B cell (primary cell): ENCODE measurements at regions not wholly inside any gene's neighbourhood (a gene's known extent, or its start where the extent isn't known, plus 50 kb on each side); places are given as distances from the start of the nearest gene placed in this dataset.

Experiments used
- ATAC-seq: fragments of 200-7000 bp; cut with Tn5 transposase; one replicate; pipeline ENCODE4 v1.10.0; 2021; ENCODE audit warnings: low read depth, mild to moderate bottlenecking, moderate number of reproducible peaks, moderate library complexity
- CTCF ChIA-PET: fragments of 350-600 bp; sonication (Branson Sonifier 250); formaldehyde crosslinking; loops from one replicate; lab custom pipeline; 2021; ENCODE audit warnings: antibody characterized with exemption, inconsistent platforms; lab: Charles Lee
- POLR2A ChIA-PET: fragments of 350-600 bp; sonication (Branson Sonifier 250); formaldehyde crosslinking; loops from one replicate; lab custom pipeline; 2021; ENCODE audit warnings: antibody characterized with exemption; lab: Charles Lee
- DNase-seq: peaks from one replicate; pipeline ENCODE4 v3.0.0; 2013
- H2AFZ ChIP-seq: 2 replicates; pipeline ENCODE4 v1.6.1; 2012; ENCODE audit warnings: mild to moderate bottlenecking, low read depth, low read length; ENCODE audit not compliant: insufficient read depth, poor library complexity, severe bottlenecking
- H3K27ac ChIP-seq, 2 donors: 1 replicate in 1 of 2; 2 replicates in 1 of 2; pipeline ENCODE4 v1.5.1; 2012 to 2013; ENCODE audit warnings: low read length in 2 of 2, mild to moderate bottlenecking in 2 of 2, moderate library complexity in 1 of 2
- H3K27me3 ChIP-seq, 4 experiments: fragments of 200-600 bp in 1 of 4; sonication (generic) in 1 of 4; replicated peaks in 1 of 4; 1 replicate in 2 of 4; 2 replicates in 2 of 4; pipeline versions ENCODE4 v1.6.1 to v1.7.0; 2013 to 2016; ENCODE audit warnings: low read length in 3 of 4, mild to moderate bottlenecking in 2 of 4, mixed read lengths in 1 of 4, moderate library complexity in 1 of 4; ENCODE audit not compliant: insufficient read depth in 4 of 4, control insufficient read depth in 3 of 4; ENCODE audit errors: control extremely low read depth in 1 of 4
- H3K36me3 ChIP-seq, 2 experiments: replicated peaks in 1 of 2; 1 replicate in 1 of 2; 2 replicates in 1 of 2; pipeline versions ENCODE4 v1.6.1 to v1.7.1; 2013; ENCODE audit warnings: low read length in 1 of 2; ENCODE audit not compliant: insufficient read depth in 2 of 2, control insufficient read depth in 1 of 2; ENCODE audit errors: control extremely low read depth in 1 of 2, extremely low read depth in 1 of 2
- H3K4me1 ChIP-seq, 2 donors: fragments of 200-600 bp in 1 of 2; sonication (generic) in 1 of 2; 1 replicate in 1 of 2; 2 replicates in 1 of 2; pipeline versions ENCODE4 v1.5.1 to v1.6.1; 2013 to 2017; ENCODE audit warnings: low read length in 2 of 2; ENCODE audit not compliant: control insufficient read depth in 2 of 2, insufficient read depth in 2 of 2
- H3K4me2 ChIP-seq: replicated peaks from 2 replicates; pipeline ENCODE3; 2012; ENCODE audit warnings: mild to moderate bottlenecking, low read depth, low read length; ENCODE audit not compliant: poor library complexity, severe bottlenecking
- H3K4me3 ChIP-seq, 5 experiments: fragments of 200-600 bp in 1 of 5; sonication (generic) in 1 of 5; 1 replicate in 3 of 5; 2 replicates in 2 of 5; pipeline versions ENCODE4 v1.5.1 to v1.7.0; 2011 to 2016; ENCODE audit warnings: low read length in 4 of 5, mild to moderate bottlenecking in 4 of 5, low read depth in 2 of 5, control low read depth in 1 of 5, moderate library complexity in 1 of 5; ENCODE audit not compliant: insufficient read depth in 1 of 5; ENCODE audit errors: control extremely low read depth in 1 of 5, extremely low read depth in 1 of 5
- H3K79me2 ChIP-seq: fragments of 200-600 bp; sonication (generic); one replicate; pipeline ENCODE4 v1.6.0; 2016; ENCODE audit warnings: low read length; ENCODE audit not compliant: control insufficient read depth, insufficient read depth
- H3K9ac ChIP-seq: fragments of 200-600 bp; sonication (generic); 2 replicates; pipeline ENCODE4 v1.6.1; 2017; ENCODE audit warnings: mild to moderate bottlenecking, low read length, moderate library complexity
- H3K9me3 ChIP-seq, 3 donors: one replicate each; pipeline versions ENCODE4 v1.6.1 to v1.7.1; 2013; ENCODE audit warnings: low read length in 2 of 3; ENCODE audit not compliant: control insufficient read depth in 2 of 3, insufficient read depth in 1 of 3; ENCODE audit errors: control extremely low read depth in 1 of 3
- H4K20me1 ChIP-seq: 2 replicates; pipeline ENCODE4 v1.6.0; 2012; ENCODE audit warnings: mild to moderate bottlenecking, low read length; ENCODE audit not compliant: insufficient read depth, control insufficient read depth, poor library complexity, severe bottlenecking
- H3K27ac Mint-ChIP-seq: one replicate; pipeline ENCODE4 v1.8.0; 2021; ENCODE audit warnings: mixed read lengths
- H3K27me3 Mint-ChIP-seq: one replicate; pipeline ENCODE4 v1.8.0; 2021; ENCODE audit warnings: mixed read lengths
- H3K4me1 Mint-ChIP-seq: one replicate; pipeline ENCODE4 v1.8.0; 2021; ENCODE audit warnings: mixed read lengths
- H3K4me3 Mint-ChIP-seq: one replicate; pipeline ENCODE4 v1.8.0; 2021; ENCODE audit warnings: mixed read lengths
- H3K9me3 Mint-ChIP-seq: one replicate; pipeline ENCODE4 v1.8.0; 2022; ENCODE audit warnings: mixed read lengths; ENCODE audit not compliant: insufficient read depth
- CTCF ChIP-seq: fragments of 200-600 bp; IDR thresholded peaks from one replicate; pipeline ENCODE4 v1.8.0; 2022; ENCODE audit warnings: antibody characterized with exemption, mild to moderate bottlenecking
- EZH2 ChIP-seq: IDR thresholded peaks from 2 replicates; pipeline ENCODE4 v1.6.1; 2012; ENCODE audit warnings: borderline replicate concordance, low read depth, mild to moderate bottlenecking, moderate library complexity, low read length; ENCODE audit not compliant: insufficient read depth, poor library complexity, severe bottlenecking
- WGBS: methylation state at CpG from one replicate; pipeline ENCODE4 v1.1.5; 2013; ENCODE audit warnings: missing lambda C conversion rate; ENCODE audit not compliant: insufficient coverage; 5-methylcytosine and 5-hydroxymethylcytosine counted together
- intact Hi-C: fragments of 100-400 bp; cut with micrococcal nuclease; formaldehyde crosslinking; loops from one replicate; pipeline ENCODE4 v1.10.0; 2022

- H3K9me3 Mint-ChIP-seq: no peaks in the 10 kb centered on the region
- Histone ChIP-seq H3K4me1 (no peaks in the 10 kb centered on the region), H2AFZ (no peak overlapping the region), H3K27me3 (no peaks in the 10 kb centered on the region), H3K4me2 (no peak overlapping the region), H3K27ac (no peak overlapping the region), H3K36me3 (no peaks in the 10 kb centered on the region), H3K4me3 (no peak overlapping the region), H4K20me1 (no peaks in the 10 kb centered on the region), H3K9me3 (peaks cover 0 to 7% (median 0%) of the 10 kb centered on the region in 3 donors), H3K9ac (no peak overlapping the region), H3K79me2 (no peaks in the 10 kb centered on the region)
- no peak overlapping the region for H3K27ac Mint-ChIP-seq
- DNase-seq: no peak
- TF ChIP-seq CTCF (no peak), EZH2 (no peak)
- ATAC-seq: no peak
- CTCF ChIA-PET: no interaction called here
- no peaks in the 10 kb centered on the region for H3K27me3 Mint-ChIP-seq
- POLR2A ChIA-PET: no interaction called here
- no peaks in the 10 kb centered on the region for H3K4me1 Mint-ChIP-seq
- WGBS: 94% methylated on average over 14 of the region's 14 CpGs
- no peak overlapping the region for H3K4me3 Mint-ChIP-seq
- intact Hi-C loops: no loop called here
Measured at GRCh38 chr5:179411161-179411841, 66.0 kb upstream of the ADAMTS2 start.

GRCh38 chr5:179410291-179411160 is 65.3 kb upstream of the ADAMTS2 start:
- intact Hi-C loops: no loop called here
- no peak overlapping the region for H3K27ac ChIP-seq
- no peaks in the 10 kb centered on the region for H3K27me3 ChIP-seq
- H4K20me1 ChIP-seq: no peaks in the 10 kb centered on the region
- H3K4me2 ChIP-seq: no peak overlapping the region
- no peaks in the 10 kb centered on the region for H3K36me3 ChIP-seq
- TF ChIP-seq EZH2 (no peak), CTCF (no peak)
- ChIA-PET POLR2A (no interaction called here), CTCF (no interaction called here)
- Mint-ChIP-seq H3K27ac (no peak overlapping the region), H3K4me1 (no peaks in the 10 kb centered on the region), H3K27me3 (no peaks in the 10 kb centered on the region), H3K4me3 (no peak overlapping the region), H3K9me3 (no peaks in the 10 kb centered on the region)
- no peak overlapping the region for H3K4me3 ChIP-seq
- no peak overlapping the region for H3K9ac ChIP-seq
- H3K4me1 ChIP-seq: no peaks in the 10 kb centered on the region
- peaks cover 0 to 7% (median 0%) of the 10 kb centered on the region in 3 donors for H3K9me3 ChIP-seq
- DNase-seq (no peak), ATAC-seq (no peak)
- no peak overlapping the region for H2AFZ ChIP-seq
- 93% methylated on average over 27 of the region's 27 CpGs for WGBS
- H3K79me2 ChIP-seq: no peaks in the 10 kb centered on the region
